ENCODE measurements at regions not wholly inside any gene's neighbourhood (a gene's known extent, or its start where the extent isn't known, plus 50 kb on each side); places are given as distances from the start of the nearest gene placed in this dataset.

GRCh38 chr1:239322369-239322768, 64.0 kb upstream of the CHRM3 start:
- no peaks in the 10 kb centered on the region for H3K27me3 ChIP-seq (ENCODE audit: control insufficient read depth in 1 of 2, insufficient read depth in 2 of 2, low read length in 2 of 2)

GRCh38 chr1:239321877-239322276, 64.5 kb upstream of the CHRM3 start:
- Histone ChIP-seq H3K27me3 (ENCODE audit: control insufficient read depth in 1 of 2, insufficient read depth in 2 of 2, low read length in 2 of 2) (no peaks in the 10 kb centered on the region), H3K4me1 (ENCODE audit: control insufficient read depth in 1 of 2, insufficient read depth in 2 of 2, low read length in 2 of 2) (peaks cover 0 to 13% of the 10 kb centered on the region in 2 donors), H3K9me3 (ENCODE audit: control insufficient read depth in 1 of 2, low read length in 2 of 2) (no peaks in the 10 kb centered on the region), H3K36me3 (ENCODE audit: control insufficient read depth in 1 of 2, insufficient read depth in 2 of 2, low read length in 2 of 2) (no peaks in the 10 kb centered on the region), H3K9ac (ENCODE audit: low read depth in 1 of 2, low read length in 2 of 2) (no peak overlapping the region), H3K4me3 (ENCODE audit: low read depth in 1 of 2, low read length in 2 of 2) (no peak overlapping the region), H3K27ac (ENCODE audit: low read depth, low read length) (no peak overlapping the region)

More at GRCh38 chr1:239322369-239322768, 64.0 kb upstream of the CHRM3 start:
- no peak overlapping the region for H3K9ac ChIP-seq (ENCODE audit: low read depth in 1 of 2, low read length in 2 of 2)
- no peak overlapping the region for H3K27ac ChIP-seq (ENCODE audit: low read depth, low read length)
- H3K9me3 ChIP-seq (ENCODE audit: control insufficient read depth in 1 of 2, low read length in 2 of 2), result no peaks in the 10 kb centered on the region
- H3K36me3 ChIP-seq (ENCODE audit: control insufficient read depth in 1 of 2, insufficient read depth in 2 of 2, low read length in 2 of 2), result no peaks in the 10 kb centered on the region
- H3K4me1 ChIP-seq (ENCODE audit: control insufficient read depth in 1 of 2, insufficient read depth in 2 of 2, low read length in 2 of 2), result peaks cover 0 to 13% of the 10 kb centered on the region in 2 donors
- no peak overlapping the region for H3K4me3 ChIP-seq (ENCODE audit: low read depth in 1 of 2, low read length in 2 of 2)

DNA sequence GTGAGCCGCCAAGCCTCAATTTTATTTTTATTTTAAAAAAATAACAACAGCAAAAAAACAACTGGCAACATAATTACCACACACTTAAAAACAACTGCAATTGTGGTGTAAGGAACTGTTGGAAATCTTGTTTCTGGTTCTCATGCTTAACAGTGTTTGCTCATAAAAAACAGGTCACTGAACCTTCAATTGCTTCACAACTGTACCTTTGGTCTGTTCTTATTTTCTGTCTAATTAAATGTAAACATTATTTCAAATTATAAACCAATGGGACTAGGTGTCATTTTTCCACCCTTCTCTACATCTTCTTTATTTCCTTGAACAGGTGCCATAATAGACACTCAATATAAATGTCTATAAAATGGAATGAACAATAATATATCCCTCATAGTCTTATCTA, 68.4 kb upstream of the CHRM3 start:
- Histone ChIP-seq H3K9me3 (ENCODE audit: control insufficient read depth in 1 of 2, low read length in 2 of 2) (no peaks in the 10 kb centered on the region), H3K36me3 (ENCODE audit: control insufficient read depth in 1 of 2, insufficient read depth in 2 of 2, low read length in 2 of 2) (no peaks in the 10 kb centered on the region), H3K27ac (ENCODE audit: low read depth, low read length) (no peak overlapping the region), H3K27me3 (ENCODE audit: control insufficient read depth in 1 of 2, insufficient read depth in 2 of 2, low read length in 2 of 2) (no peaks in the 10 kb centered on the region), H3K9ac (ENCODE audit: low read depth in 1 of 2, low read length in 2 of 2) (no peak overlapping the region), H3K4me3 (ENCODE audit: low read depth in 1 of 2, low read length in 2 of 2) (no peak overlapping the region), H3K4me1 (ENCODE audit: control insufficient read depth in 1 of 2, insufficient read depth in 2 of 2, low read length in 2 of 2) (peaks cover 0 to 21% of the 10 kb centered on the region in 2 donors)

DNA sequence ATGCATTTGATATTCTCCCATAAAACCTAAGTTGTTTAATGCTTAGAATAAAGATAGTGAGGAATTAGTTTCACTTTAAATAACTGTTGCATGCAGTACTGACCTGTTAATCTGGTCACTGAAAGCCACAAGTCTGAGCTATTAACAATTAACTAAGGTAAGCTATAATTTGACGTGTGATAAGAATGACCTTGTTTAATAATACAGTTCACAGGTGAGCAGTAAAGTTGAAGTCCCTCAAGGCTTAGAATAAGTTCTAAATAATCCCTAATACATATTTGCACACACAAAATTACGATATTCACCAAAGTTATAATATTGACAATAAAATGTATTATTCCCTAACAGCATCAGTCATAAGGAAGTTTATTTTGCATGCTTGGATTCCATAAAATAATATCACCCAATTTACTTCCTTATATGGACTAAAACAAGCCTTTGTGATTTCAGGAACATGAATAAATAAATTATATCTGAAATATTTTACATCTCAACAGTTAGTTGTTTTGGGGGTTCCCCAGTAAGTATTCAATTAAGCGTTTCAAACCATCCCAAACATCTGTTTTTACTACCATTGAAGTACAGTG, 70.6 kb upstream of the CHRM3 start:
- Histone ChIP-seq H3K27ac (ENCODE audit: low read depth, low read length) (no peak overlapping the region), H3K9me3 (ENCODE audit: control insufficient read depth in 1 of 2, low read length in 2 of 2) (no peaks in the 10 kb centered on the region), H3K4me1 (ENCODE audit: control insufficient read depth in 1 of 2, insufficient read depth in 2 of 2, low read length in 2 of 2) (peaks cover 0 to 8% of the 10 kb centered on the region in 2 donors), H3K4me3 (ENCODE audit: low read depth in 1 of 2, low read length in 2 of 2) (peak overlapping the region; percentile 27 to 43), H3K36me3 (ENCODE audit: control insufficient read depth in 1 of 2, insufficient read depth in 2 of 2, low read length in 2 of 2) (no peaks in the 10 kb centered on the region), H3K27me3 (ENCODE audit: control insufficient read depth in 1 of 2, insufficient read depth in 2 of 2, low read length in 2 of 2) (no peaks in the 10 kb centered on the region), H3K9ac (ENCODE audit: low read depth in 1 of 2, low read length in 2 of 2) (no peak overlapping the region)

DNA sequence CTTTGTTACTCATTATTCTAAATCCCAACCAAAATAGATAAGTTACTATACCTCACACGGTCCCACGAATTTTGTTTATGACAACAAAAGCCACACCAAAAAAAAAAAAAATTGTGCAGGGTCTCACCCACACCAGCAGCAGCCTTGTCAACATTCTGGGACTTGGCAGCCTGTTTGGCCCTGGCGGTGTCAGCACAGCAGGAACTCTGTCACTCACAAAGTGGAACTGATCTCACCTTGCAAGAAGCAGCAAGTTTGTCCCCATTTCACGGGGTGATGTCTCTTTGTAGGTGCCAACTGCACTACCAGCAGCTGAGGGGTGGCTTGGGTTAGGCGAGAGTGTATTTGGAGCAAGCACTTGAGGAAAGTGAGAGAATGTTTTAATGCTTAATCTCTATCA, 75.0 kb upstream of the CHRM3 start:
- no peaks in the 10 kb centered on the region for H3K9me3 ChIP-seq (ENCODE audit: control insufficient read depth in 1 of 2, low read length in 2 of 2)
- no peak overlapping the region for H3K4me3 ChIP-seq (ENCODE audit: low read depth in 1 of 2, low read length in 2 of 2)

GRCh38 chr1:239308701-239309333, 77.6 kb upstream of the CHRM3 start:
- Histone ChIP-seq H3K36me3 (ENCODE audit: control insufficient read depth in 1 of 2, insufficient read depth in 2 of 2, low read length in 2 of 2) (no peaks in the 10 kb centered on the region), H3K4me1 (ENCODE audit: control insufficient read depth in 1 of 2, insufficient read depth in 2 of 2, low read length in 2 of 2) (no peaks in the 10 kb centered on the region), H3K9ac (ENCODE audit: low read depth in 1 of 2, low read length in 2 of 2) (no peak overlapping the region)

More for the DNA sequence above, 75.0 kb upstream of the CHRM3 start:
- Histone ChIP-seq H3K36me3 (ENCODE audit: control insufficient read depth in 1 of 2, insufficient read depth in 2 of 2, low read length in 2 of 2) (no peaks in the 10 kb centered on the region), H3K27me3 (ENCODE audit: control insufficient read depth in 1 of 2, insufficient read depth in 2 of 2, low read length in 2 of 2) (no peaks in the 10 kb centered on the region), H3K9ac (ENCODE audit: low read depth in 1 of 2, low read length in 2 of 2) (no peak overlapping the region), H3K27ac (ENCODE audit: low read depth, low read length) (no peak overlapping the region), H3K4me1 (ENCODE audit: control insufficient read depth in 1 of 2, insufficient read depth in 2 of 2, low read length in 2 of 2) (peaks cover 0 to 8% of the 10 kb centered on the region in 2 donors)

DNA sequence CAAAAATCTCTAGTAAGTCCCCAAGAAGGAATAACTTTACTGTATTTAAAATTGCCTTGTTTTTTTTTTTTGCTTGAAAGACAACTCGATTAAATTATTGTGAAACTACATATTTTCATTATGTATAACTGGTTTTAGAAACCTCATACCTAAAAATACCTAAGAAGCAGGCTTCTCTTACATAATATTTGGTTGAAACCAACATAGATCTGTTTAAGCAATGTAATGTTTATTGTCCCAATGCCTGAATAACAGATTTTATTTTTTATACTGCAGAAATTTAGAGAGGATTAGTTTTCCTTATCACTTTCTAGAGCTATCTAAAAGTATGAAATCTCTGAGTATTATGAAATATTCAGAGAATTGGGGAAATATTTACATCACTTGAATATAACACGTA, 78.5 kb upstream of the CHRM3 start:
- Histone ChIP-seq H3K4me1 (ENCODE audit: control insufficient read depth in 1 of 2, insufficient read depth in 2 of 2, low read length in 2 of 2) (no peaks in the 10 kb centered on the region), H3K4me3 (ENCODE audit: low read depth in 1 of 2, low read length in 2 of 2) (no peak overlapping the region), H3K27me3 (ENCODE audit: control insufficient read depth in 1 of 2, insufficient read depth in 2 of 2, low read length in 2 of 2) (no peaks in the 10 kb centered on the region), H3K9me3 (ENCODE audit: control insufficient read depth in 1 of 2, low read length in 2 of 2) (no peaks in the 10 kb centered on the region), H3K36me3 (ENCODE audit: control insufficient read depth in 1 of 2, insufficient read depth in 2 of 2, low read length in 2 of 2) (no peaks in the 10 kb centered on the region), H3K27ac (ENCODE audit: low read depth, low read length) (no peak overlapping the region), H3K9ac (ENCODE audit: low read depth in 1 of 2, low read length in 2 of 2) (no peak overlapping the region)

More at GRCh38 chr1:239308701-239309333, 77.6 kb upstream of the CHRM3 start:
- H3K27ac ChIP-seq (ENCODE audit: low read depth, low read length), result no peak overlapping the region
- no peaks in the 10 kb centered on the region for H3K27me3 ChIP-seq (ENCODE audit: control insufficient read depth in 1 of 2, insufficient read depth in 2 of 2, low read length in 2 of 2)
- no peaks in the 10 kb centered on the region for H3K9me3 ChIP-seq (ENCODE audit: control insufficient read depth in 1 of 2, low read length in 2 of 2)
- H3K4me3 ChIP-seq (ENCODE audit: low read depth in 1 of 2, low read length in 2 of 2), result no peak overlapping the region

DNA sequence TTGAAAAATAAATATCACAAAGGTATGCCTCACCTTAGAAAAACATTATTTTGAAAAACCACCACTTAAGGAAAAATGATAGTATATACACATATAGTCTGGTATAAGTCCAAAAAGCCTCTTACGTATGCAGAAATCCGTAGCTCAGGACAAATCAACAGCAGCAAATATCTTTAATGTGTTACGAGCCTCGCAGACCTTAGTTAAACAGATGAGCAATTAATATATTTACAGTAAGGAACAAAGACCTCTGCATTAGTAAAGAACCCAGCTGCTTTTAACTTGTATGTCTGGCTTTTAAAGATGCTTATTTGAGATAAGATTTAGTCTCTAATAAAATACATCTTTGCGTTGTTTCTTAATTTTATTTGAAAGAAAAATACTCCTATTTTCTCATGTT, 79.9 kb upstream of the CHRM3 start:
- no peak overlapping the region for H3K4me3 ChIP-seq (ENCODE audit: low read depth in 1 of 2, low read length in 2 of 2)
- no peak overlapping the region for H3K27ac ChIP-seq (ENCODE audit: low read depth, low read length)
- H3K36me3 ChIP-seq (ENCODE audit: control insufficient read depth in 1 of 2, insufficient read depth in 2 of 2, low read length in 2 of 2), result no peaks in the 10 kb centered on the region
- no peaks in the 10 kb centered on the region for H3K4me1 ChIP-seq (ENCODE audit: control insufficient read depth in 1 of 2, insufficient read depth in 2 of 2, low read length in 2 of 2)
- H3K9ac ChIP-seq (ENCODE audit: low read depth in 1 of 2, low read length in 2 of 2), result no peak overlapping the region
- H3K27me3 ChIP-seq (ENCODE audit: control insufficient read depth in 1 of 2, insufficient read depth in 2 of 2, low read length in 2 of 2), result no peaks in the 10 kb centered on the region
- no peaks in the 10 kb centered on the region for H3K9me3 ChIP-seq (ENCODE audit: control insufficient read depth in 1 of 2, low read length in 2 of 2)

GRCh38 chr1:239303289-239303688, 83.1 kb upstream of the CHRM3 start:
- Histone ChIP-seq H3K36me3 (ENCODE audit: control insufficient read depth in 1 of 2, insufficient read depth in 2 of 2, low read length in 2 of 2) (no peaks in the 10 kb centered on the region), H3K27me3 (ENCODE audit: control insufficient read depth in 1 of 2, insufficient read depth in 2 of 2, low read length in 2 of 2) (no peaks in the 10 kb centered on the region), H3K9me3 (ENCODE audit: control insufficient read depth in 1 of 2, low read length in 2 of 2) (no peaks in the 10 kb centered on the region), H3K4me1 (ENCODE audit: control insufficient read depth in 1 of 2, insufficient read depth in 2 of 2, low read length in 2 of 2) (no peaks in the 10 kb centered on the region), H3K9ac (ENCODE audit: low read depth in 1 of 2, low read length in 2 of 2) (no peak overlapping the region), H3K27ac (ENCODE audit: low read depth, low read length) (no peak overlapping the region), H3K4me3 (ENCODE audit: low read depth in 1 of 2, low read length in 2 of 2) (no peak overlapping the region)

DNA sequence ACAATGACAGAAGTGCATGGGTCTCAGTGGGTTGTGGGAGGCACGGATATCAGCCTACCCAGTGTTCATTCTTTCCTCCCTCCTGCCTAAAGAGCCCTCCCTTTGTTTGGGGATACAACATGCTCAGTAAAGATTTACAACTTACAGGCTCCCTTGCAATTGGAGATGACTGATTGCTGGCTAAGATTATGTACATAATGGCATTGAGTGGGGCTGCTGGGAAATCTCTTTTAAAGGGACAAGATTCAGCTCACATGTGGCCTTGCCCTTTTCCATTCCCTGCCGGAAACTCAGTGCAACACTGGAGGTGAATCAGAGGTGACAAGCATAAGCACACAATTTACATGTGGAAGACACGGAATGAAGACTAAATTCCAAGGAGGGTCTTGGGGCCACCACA, 83.7 kb upstream of the CHRM3 start:
- Histone ChIP-seq H3K27ac (ENCODE audit: low read depth, low read length) (no peak overlapping the region), H3K4me3 (ENCODE audit: low read depth in 1 of 2, low read length in 2 of 2) (no peak overlapping the region), H3K9me3 (ENCODE audit: control insufficient read depth in 1 of 2, low read length in 2 of 2) (no peaks in the 10 kb centered on the region), H3K27me3 (ENCODE audit: control insufficient read depth in 1 of 2, insufficient read depth in 2 of 2, low read length in 2 of 2) (no peaks in the 10 kb centered on the region), H3K4me1 (ENCODE audit: control insufficient read depth in 1 of 2, insufficient read depth in 2 of 2, low read length in 2 of 2) (no peaks in the 10 kb centered on the region), H3K9ac (ENCODE audit: low read depth in 1 of 2, low read length in 2 of 2) (no peak overlapping the region), H3K36me3 (ENCODE audit: control insufficient read depth in 1 of 2, insufficient read depth in 2 of 2, low read length in 2 of 2) (no peaks in the 10 kb centered on the region)
